T-helper 2 cell treated with Interferon-gamma antibody and Interleukin-4, amounts not matched to agents 5 μg/mL and 100 μg/mL, for 36 hours (primary cell): ENCODE measurements at regions not wholly inside any gene's neighbourhood (a gene's known extent, or its start where the extent isn't known, plus 50 kb on each side); places are given as distances from the start of the nearest gene placed in this dataset.

Source experiments
- DNase-seq: peaks from one replicate; pipeline ENCODE4 v3.0.0; 2021; ENCODE audit warnings: low spot score
- H3K27ac Mint-ChIP-seq: one replicate; pipeline ENCODE4 v1.8.0; 2021; ENCODE audit warnings: mild to moderate bottlenecking, mixed read lengths
- H3K27me3 Mint-ChIP-seq: one replicate; pipeline ENCODE4 v1.8.0; 2021; ENCODE audit warnings: low read depth, mixed read lengths
- H3K36me3 Mint-ChIP-seq: one replicate; pipeline ENCODE4 v1.8.0; 2021; ENCODE audit warnings: low read depth, mixed read lengths
- H3K4me1 Mint-ChIP-seq: one replicate; pipeline ENCODE4 v1.8.0; 2021; ENCODE audit warnings: low read depth, mixed read lengths
- H3K4me3 Mint-ChIP-seq: one replicate; pipeline ENCODE4 v1.8.0; 2022; ENCODE audit warnings: mild to moderate bottlenecking, moderate library complexity, mixed read lengths
- H3K9me3 Mint-ChIP-seq: one replicate; pipeline ENCODE4 v1.8.0; 2021; ENCODE audit warnings: mixed read lengths

DNA sequence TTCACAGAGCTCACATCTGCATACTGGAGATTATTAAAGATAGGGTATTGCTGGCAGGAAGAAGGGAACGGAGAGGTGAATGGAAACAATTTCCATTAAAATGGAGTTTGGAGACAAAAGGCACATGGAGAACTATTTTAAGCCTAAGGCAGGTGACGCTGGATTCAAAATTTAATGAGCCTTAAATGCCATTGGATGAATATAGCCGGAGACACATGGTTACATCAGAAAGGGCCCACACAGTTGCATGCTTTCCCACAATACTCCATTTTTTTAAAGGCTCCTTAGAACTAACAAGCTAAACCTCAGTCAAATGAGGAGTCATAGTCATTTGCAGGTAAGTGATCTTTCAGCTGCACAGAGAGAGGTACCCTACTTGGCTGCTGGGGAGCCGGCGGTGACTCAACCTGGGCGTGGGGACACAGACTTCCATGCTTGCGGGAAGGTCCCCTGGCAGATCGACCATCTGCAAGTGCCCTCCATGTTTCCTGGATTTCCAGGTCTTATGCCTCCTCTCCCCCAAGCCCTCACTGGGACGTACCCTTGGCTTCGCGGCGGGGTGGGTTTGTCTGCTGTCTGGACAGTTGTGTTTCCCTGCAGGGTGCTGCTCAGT, 259.2 kb downstream of the CBLN1 start:
- Mint-ChIP-seq H3K4me1 (no peaks in the 10 kb centered on the region), H3K9me3 (no peaks in the 10 kb centered on the region), H3K27me3 (no peaks in the 10 kb centered on the region), H3K27ac (no peak overlapping the region), H3K36me3 (no peaks in the 10 kb centered on the region), H3K4me3 (no peak overlapping the region)
- no peak for DNase-seq

DNA sequence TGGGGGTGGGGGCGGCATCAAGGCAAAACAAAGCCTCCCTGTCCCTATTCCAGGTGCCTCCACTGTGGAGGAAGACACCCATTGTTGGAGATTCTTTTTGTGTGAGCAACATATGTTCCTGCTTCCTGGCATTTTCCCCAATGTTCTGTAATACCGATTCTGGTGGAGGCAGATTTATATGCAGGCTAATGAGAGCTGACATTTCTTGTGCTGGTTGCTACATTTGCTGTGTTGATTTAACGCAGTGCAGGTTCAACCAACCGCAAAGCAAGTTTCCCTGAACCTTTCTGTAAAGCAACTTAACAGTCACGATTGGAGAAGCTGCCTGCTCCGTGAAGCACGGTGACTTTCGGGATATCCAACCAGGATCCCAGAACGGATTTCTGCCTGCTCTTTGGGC, 260.5 kb downstream of the CBLN1 start:
- no peaks in the 10 kb centered on the region for H3K36me3 Mint-ChIP-seq
- no peaks in the 10 kb centered on the region for H3K4me1 Mint-ChIP-seq
- no peak for DNase-seq
- no peak overlapping the region for H3K27ac Mint-ChIP-seq
- H3K27me3 Mint-ChIP-seq: no peaks in the 10 kb centered on the region
- H3K4me3 Mint-ChIP-seq: no peak overlapping the region
- no peaks in the 10 kb centered on the region for H3K9me3 Mint-ChIP-seq

DNA sequence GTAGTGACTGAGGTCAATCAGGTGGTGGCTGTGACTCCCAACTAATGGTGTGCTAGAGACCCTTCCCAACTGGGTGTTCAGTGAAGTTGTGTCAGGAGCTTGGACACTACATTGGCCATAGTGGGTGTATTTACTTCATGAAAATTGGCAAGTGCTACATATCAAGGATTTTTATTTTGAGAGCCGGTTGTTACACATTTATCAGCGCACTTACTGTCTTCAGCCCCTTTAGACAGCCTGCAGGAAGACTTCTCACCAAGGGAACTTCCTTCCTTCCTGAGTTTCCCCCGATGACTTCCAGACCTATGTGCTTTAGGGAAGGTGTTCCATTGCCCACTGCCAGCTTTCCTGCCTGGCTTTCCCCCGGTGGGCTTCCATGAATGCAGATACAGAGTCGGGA, 261.2 kb downstream of the CBLN1 start:
- Mint-ChIP-seq H3K9me3 (no peaks in the 10 kb centered on the region), H3K4me1 (no peaks in the 10 kb centered on the region), H3K36me3 (no peaks in the 10 kb centered on the region), H3K4me3 (no peak overlapping the region), H3K27ac (no peak overlapping the region), H3K27me3 (no peaks in the 10 kb centered on the region)
- no peak for DNase-seq

DNA sequence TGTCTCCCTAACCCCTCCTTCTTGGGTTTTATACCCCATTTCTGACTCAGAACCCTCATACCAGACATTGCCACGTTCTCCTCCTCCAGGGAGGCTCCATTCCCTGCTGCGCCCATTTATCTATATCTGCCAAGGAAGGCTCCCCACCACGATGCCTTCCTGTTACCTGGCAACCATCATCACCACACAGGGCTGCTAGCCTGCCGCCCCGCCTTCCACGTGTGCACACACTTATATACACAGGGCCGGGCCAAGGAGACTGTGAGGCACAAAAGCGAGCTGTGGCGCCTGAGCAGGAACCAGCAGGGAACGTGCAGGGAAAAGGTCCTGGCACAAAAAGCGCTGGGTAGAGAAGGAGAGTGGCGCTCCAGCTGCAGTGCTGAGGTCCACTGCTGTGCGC, 261.8 kb downstream of the CBLN1 start:
- Mint-ChIP-seq H3K27me3 (no peaks in the 10 kb centered on the region), H3K27ac (no peak overlapping the region), H3K4me3 (no peak overlapping the region), H3K4me1 (no peaks in the 10 kb centered on the region), H3K36me3 (no peaks in the 10 kb centered on the region), H3K9me3 (no peaks in the 10 kb centered on the region)
- no peak for DNase-seq

DNA sequence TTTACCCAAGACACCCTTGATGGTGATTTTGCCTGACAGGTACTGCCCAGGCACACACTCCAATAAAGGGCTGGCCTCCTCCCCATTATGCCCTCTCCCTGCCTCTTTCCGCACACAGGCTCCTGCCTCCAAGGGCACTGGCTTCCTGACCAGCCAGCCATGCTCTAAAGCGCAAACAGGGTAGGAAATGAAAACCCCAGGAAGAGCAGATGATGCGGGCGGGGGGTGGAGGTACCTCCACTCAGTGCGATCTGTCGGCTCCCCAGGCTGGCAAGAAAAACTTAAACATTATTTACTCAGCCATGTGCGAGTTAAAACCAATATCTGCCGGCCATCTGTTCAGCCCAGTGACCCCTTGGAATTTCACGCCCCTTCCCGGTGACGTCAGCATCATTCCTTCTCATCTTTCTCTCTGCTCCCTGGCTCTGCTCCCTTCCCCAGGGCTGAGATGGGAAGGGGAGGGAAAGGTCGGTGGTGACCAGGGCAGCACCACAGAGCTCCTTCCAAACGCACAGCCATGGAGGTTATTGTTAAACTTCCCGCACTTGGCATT, 262.5 kb downstream of the CBLN1 start:
- Mint-ChIP-seq H3K36me3 (no peaks in the 10 kb centered on the region), H3K27ac (no peak overlapping the region), H3K27me3 (no peaks in the 10 kb centered on the region), H3K4me1 (no peaks in the 10 kb centered on the region), H3K4me3 (no peak overlapping the region), H3K9me3 (no peaks in the 10 kb centered on the region)
- no peak for DNase-seq

DNA sequence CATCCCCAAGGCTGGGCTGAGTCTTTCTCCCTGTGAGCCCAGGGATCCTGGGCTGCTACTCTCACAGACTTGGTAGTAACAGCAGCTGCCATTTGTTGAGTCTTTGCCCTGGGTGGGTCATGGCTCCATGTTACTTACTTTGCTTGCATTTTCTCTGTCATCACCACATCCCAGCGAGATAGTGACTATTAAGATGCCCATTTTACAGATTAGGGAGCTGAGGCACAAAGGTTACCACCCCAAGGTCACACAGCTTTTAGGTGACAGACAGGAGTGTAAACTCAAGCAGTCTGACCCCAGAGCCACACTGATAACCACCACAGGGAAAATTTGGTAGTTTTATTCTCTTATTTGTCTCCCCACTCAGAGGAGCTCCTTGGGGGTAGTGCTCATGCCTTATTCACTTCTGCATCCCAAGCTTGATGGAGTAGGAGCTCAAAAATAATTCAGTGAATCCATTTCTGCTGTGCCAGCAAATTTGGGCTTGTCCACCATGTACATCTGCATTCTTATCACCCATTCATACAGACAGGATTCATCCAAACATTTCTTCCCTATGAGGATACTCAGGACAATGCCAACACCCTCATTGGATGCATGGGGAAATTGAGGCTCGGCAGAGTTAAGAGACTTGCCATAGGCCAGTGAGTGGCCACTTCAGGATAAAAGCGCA, 263.2 kb downstream of the CBLN1 start:
- no peak for DNase-seq
- H3K4me3 Mint-ChIP-seq: no peak overlapping the region
- H3K4me1 Mint-ChIP-seq: no peaks in the 10 kb centered on the region
- no peaks in the 10 kb centered on the region for H3K36me3 Mint-ChIP-seq
- H3K27me3 Mint-ChIP-seq: no peaks in the 10 kb centered on the region
- H3K27ac Mint-ChIP-seq: no peak overlapping the region
- no peaks in the 10 kb centered on the region for H3K9me3 Mint-ChIP-seq

DNA sequence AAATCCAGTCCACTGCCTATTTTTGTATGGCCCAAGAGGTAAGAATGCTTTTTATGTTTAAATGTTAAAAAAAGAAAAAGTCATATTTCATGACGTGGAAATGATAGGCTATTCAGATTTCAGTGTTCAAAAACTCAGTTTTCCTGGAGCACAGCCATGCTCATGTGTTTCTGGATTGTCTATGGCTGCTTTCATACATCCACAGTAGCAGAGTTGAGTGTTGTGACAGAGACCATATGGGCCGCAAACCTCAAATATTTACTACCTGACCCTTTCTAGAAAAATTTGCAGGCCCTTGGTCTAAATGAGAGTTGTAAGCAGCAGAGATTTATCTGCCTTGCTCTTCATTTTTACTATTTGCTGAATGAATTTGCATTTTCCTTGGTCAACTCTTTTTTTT, 264.1 kb downstream of the CBLN1 start:
- Mint-ChIP-seq H3K4me3 (no peak overlapping the region), H3K27me3 (no peaks in the 10 kb centered on the region), H3K36me3 (no peaks in the 10 kb centered on the region), H3K9me3 (no peaks in the 10 kb centered on the region), H3K4me1 (no peaks in the 10 kb centered on the region), H3K27ac (no peak overlapping the region)
- no peak for DNase-seq

DNA sequence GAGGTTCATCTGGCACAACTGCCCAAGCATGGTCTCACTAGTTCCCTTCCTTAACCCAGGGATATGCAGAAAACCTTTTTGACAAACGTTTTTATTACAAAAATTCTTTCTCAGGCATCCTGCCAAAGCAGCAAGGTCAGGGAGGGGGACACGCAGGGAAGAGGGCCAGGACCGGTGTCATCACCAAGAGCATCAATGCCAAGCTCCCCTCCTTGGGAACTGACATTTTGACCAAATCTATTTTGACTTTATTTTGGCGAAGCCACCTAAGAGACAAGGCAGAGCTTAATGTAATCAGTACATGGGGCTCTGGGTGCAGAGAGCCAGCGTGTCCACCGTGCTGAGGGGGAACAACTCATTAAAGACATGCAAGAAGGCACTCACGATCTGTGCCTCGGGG, 265.2 kb downstream of the CBLN1 start:
- no peaks in the 10 kb centered on the region for H3K36me3 Mint-ChIP-seq
- no peaks in the 10 kb centered on the region for H3K9me3 Mint-ChIP-seq
- H3K4me1 Mint-ChIP-seq: no peaks in the 10 kb centered on the region
- DNase-seq: no peak
- no peak overlapping the region for H3K4me3 Mint-ChIP-seq
- H3K27me3 Mint-ChIP-seq: no peaks in the 10 kb centered on the region
- H3K27ac Mint-ChIP-seq: no peak overlapping the region

DNA sequence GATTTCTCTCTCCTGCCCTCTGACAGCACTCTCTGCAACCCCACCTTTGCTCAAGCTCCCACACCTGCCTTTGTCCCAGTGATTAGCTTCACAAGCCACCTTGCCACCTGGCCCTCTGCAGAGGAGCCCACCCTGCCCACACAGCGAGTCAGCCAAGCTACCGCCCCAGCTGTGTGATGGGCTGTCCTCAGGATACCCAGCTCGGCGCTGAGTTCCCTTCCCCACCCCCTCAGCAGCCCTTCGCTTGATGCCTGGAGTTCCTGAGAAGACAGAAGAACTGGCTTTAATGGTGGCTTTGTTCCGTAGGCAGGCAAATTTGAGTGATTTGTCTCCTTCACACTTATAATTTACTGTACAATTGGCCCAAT, 266.4 kb downstream of the CBLN1 start:
- Mint-ChIP-seq H3K27me3 (no peaks in the 10 kb centered on the region), H3K4me1 (no peaks in the 10 kb centered on the region), H3K36me3 (no peaks in the 10 kb centered on the region), H3K4me3 (no peak overlapping the region), H3K27ac (no peak overlapping the region), H3K9me3 (no peaks in the 10 kb centered on the region)
- no peak for DNase-seq

DNA sequence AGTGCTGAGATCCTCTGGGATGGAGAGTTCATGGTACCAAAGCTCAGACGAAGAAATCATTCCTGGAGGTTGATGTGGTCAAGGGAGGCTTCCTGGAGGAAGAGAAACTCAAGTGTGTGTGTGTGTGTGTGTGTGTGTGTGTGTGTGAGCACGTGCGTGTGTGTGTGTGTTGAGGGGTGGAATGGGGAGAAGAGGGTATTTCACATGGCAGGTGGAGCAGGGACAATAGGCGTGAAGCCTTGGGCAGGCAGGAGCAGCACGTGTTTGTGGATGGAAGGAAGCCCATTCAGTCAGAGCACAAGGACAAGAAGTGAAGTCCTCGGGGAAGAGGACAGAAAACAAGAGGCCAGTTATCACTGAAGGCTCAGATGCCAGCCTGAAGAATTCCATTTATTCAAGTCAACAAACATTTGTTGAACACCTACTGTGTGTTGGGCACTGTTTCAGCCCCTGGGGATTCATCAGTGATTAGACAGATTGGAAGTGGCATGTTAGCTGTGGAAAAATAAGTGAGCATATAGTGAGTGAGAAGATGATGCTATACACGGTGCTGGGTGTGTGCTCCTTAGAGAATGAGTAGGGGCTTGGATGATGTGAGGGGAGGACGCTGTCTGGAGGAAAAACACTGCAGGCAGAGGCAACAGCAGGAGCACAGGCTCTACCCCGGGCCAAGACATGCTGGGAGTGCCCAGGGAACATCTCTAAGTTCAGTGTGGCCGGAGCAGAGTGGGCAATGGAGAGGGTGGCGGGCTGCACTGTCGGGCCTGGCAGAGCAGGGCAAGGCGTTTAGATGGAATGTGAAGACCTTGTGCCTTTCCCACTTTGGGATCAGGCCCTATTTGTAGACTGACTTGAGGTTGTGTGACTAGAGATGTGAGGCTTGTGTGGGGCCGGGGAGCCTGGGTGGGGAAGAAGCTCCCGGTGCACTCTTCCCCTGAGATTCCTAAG, 267.1 kb downstream of the CBLN1 start:
- H3K4me3 Mint-ChIP-seq: no peak overlapping the region
- H3K27ac Mint-ChIP-seq: no peak overlapping the region
- H3K36me3 Mint-ChIP-seq: no peaks in the 10 kb centered on the region
- no peaks in the 10 kb centered on the region for H3K27me3 Mint-ChIP-seq
- no peaks in the 10 kb centered on the region for H3K9me3 Mint-ChIP-seq
- no peaks in the 10 kb centered on the region for H3K4me1 Mint-ChIP-seq
- no peak for DNase-seq

DNA sequence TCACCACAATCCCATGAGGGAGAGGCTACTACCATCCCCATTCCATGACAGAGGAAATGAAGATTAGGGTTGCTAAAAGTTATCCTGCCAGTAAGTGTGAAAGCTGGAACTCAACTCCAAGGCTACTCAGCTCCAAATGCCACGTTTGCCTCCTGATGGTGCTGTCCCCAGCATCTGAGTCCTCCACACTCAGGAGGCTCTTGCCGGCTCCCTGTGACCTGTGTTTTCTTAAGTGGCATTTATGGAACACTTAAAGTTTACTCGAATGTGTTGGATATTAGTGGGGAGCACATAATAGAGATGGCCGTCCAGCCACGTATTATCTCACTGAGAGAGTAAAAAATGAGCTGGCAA, 267.9 kb downstream of the CBLN1 start:
- no peaks in the 10 kb centered on the region for H3K36me3 Mint-ChIP-seq
- no peak overlapping the region for H3K4me3 Mint-ChIP-seq
- H3K27ac Mint-ChIP-seq: no peak overlapping the region
- no peak for DNase-seq
- H3K4me1 Mint-ChIP-seq: no peaks in the 10 kb centered on the region
- H3K27me3 Mint-ChIP-seq: no peaks in the 10 kb centered on the region
- H3K9me3 Mint-ChIP-seq: no peaks in the 10 kb centered on the region

DNA sequence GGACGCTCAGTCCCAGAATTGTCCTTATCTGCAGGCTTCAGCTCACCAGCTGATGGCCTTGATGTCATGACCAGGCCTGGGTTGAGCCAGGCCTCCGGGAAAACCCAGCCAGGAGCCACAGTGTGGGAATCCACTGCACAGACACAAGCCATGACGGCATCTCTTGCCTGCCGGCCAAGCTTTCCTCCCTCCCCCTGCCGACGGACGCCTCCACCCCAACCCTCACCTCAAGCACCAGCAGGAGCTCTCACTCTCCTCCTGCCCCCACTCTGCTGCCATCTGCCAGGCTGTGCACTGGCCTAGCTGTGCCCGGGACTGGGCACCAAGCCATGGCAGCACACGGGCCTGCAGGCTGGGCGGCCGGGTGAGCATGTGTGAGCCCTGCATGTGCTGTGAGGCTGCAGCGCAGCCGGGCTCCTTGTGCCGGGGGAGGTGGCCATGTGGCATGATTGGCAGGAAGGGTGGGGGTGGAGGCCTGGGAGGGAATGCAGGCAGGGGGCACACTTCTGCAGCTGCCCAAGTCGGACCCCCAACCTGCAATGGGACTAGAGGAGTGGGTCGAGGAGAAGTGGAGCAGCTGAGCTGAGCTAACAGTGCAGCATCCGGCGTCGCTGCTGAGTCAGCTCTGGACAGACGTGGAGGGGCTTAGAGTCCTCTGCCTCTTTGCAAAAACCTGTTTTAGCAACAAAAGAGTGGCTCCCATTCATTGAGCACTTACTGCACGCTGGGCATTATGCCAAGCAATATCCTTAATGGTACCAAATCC, 268.5 kb downstream of the CBLN1 start:
- no peaks in the 10 kb centered on the region for H3K36me3 Mint-ChIP-seq
- no peak overlapping the region for H3K4me3 Mint-ChIP-seq
- H3K27me3 Mint-ChIP-seq: no peaks in the 10 kb centered on the region
- H3K4me1 Mint-ChIP-seq: no peaks in the 10 kb centered on the region
- H3K9me3 Mint-ChIP-seq: no peaks in the 10 kb centered on the region
- H3K27ac Mint-ChIP-seq: no peak overlapping the region
- no peak for DNase-seq

DNA sequence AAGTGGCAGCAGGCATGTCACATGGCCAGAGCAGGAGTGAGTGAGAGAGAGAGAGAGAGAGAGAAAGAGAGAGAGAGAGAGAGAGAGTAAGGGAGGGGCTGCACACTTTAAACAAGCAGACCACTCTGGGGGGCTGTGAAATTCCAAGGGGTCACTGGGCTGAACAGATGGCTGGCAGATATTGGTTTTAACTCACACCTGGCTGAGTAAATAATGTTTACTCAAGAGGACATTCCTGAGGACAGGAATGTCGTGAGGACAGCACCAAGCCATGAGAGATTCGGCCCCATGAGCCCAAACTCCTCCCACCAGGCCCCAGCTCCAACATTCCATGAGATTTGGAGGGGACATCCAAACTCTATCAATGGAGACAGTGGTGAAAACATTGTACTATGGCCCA, 269.7 kb downstream of the CBLN1 start:
- no peak overlapping the region for H3K4me3 Mint-ChIP-seq
- no peaks in the 10 kb centered on the region for H3K9me3 Mint-ChIP-seq
- no peaks in the 10 kb centered on the region for H3K27me3 Mint-ChIP-seq
- H3K27ac Mint-ChIP-seq: no peak overlapping the region
- H3K36me3 Mint-ChIP-seq: no peaks in the 10 kb centered on the region
- H3K4me1 Mint-ChIP-seq: no peaks in the 10 kb centered on the region
- no peak for DNase-seq

DNA sequence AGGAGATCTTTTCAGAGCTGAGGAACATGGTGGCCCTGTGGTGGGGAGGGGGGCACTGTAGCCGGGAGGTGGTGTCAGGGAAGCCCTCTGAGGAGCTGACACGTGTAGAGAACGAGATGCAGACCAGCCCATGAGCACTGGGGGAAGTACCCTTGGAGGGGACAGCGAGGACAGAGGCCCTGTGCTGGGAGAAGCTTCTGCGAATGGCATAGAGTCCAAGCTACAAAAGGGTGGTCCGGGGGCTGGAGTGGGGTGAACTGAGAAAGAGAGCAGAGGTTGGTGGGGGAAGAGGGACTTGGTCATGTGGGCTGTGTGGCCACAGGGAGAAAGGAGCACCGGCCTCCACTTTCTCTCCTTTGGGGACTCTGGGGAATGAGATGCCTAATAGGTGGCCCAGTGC, 270.8 kb downstream of the CBLN1 start:
- Mint-ChIP-seq H3K4me1 (no peaks in the 10 kb centered on the region), H3K36me3 (no peaks in the 10 kb centered on the region), H3K4me3 (no peak overlapping the region), H3K27me3 (no peaks in the 10 kb centered on the region), H3K9me3 (no peaks in the 10 kb centered on the region), H3K27ac (no peak overlapping the region)
- no peak for DNase-seq
